HepG2 (cell line): ENCODE measurements at regions not wholly inside any gene's neighbourhood (a gene's known extent, or its start where the extent isn't known, plus 50 kb on each side); places are given as distances from the start of the nearest gene placed in this dataset.
"Not testable (repeated sequence)": the region's sequence is repeated elsewhere in the genome, so short reads cannot be mapped to it uniquely, and the experiment has no call there.

Experiments
- ATAC-seq: fragments of 200-7000 bp; cut with Tn5 transposase; 3 replicates; pipeline ENCODE4 v1.9.1; 2020; ENCODE audit warnings: mild to moderate bottlenecking, moderate library complexity
- BruUV-seq: library from RNA; stranded (reverse); fragments of 400-500 nt; replicated peaks from 2 replicates; lab custom pipeline; 2021; lab: Mats Ljungman, UMichigan
- CTCF ChIA-PET: fragments of 300-600 bp; formaldehyde crosslinking; extraction: SDS; loops from one replicate; lab custom pipeline; 2021; ENCODE audit warnings: low total read pairs, inconsistent platforms, low intra/inter-chr PET ratio; lab: Yijun Ruan, JAX
- POLR2A ChIA-PET: fragments of 350-600 bp; sonication (Branson Sonifier 250); formaldehyde crosslinking; loops from one replicate; lab custom pipeline; 2020; ENCODE audit warnings: antibody characterized with exemption, inconsistent platforms; lab: Yijun Ruan, JAX
- DNase-seq: peaks from one replicate; pipeline ENCODE4 v3.0.0-alpha.2; 2015; ENCODE audit warnings: low spot score
- FAIRE-seq: peaks from 3 replicates; lab custom pipeline; 2011; peaks lifted over from hg19 to GRCh38; lab: Jason Lieb, UNC
- H2AFZ ChIP-seq: one replicate; pipeline ENCODE4 v1.6.1; 2011; ENCODE audit warnings: low read length, inconsistent platforms
- H3K27ac ChIP-seq: fragments of 300-600 bp; 3 replicates; pipeline ENCODE4 v1.8.0; 2011; ENCODE audit warnings: mixed run types, mild to moderate bottlenecking, mixed read lengths, low read length, inconsistent platforms; ENCODE audit not compliant: insufficient read depth; ENCODE audit errors: extremely low read length
- H3K27me3 ChIP-seq, 2 experiments: fragments of 200-600 bp in 1 of 2; 2 replicates in 1 of 2; 3 replicates in 1 of 2; pipeline versions ENCODE4 v1.6.0 to v1.8.0; 2011; ENCODE audit warnings: low read length in 2 of 2, mild to moderate bottlenecking in 2 of 2, moderate library complexity in 2 of 2, inconsistent platforms in 1 of 2; ENCODE audit not compliant: insufficient read depth in 2 of 2, control insufficient read depth in 1 of 2
- H3K36me3 ChIP-seq, 2 experiments: fragments of 200-600 bp in 1 of 2; replicated peaks in 1 of 2; 2 replicates in 1 of 2; 3 replicates in 1 of 2; pipeline versions ENCODE4 v1.5.1 to v1.8.0; 2011; ENCODE audit warnings: low read length in 2 of 2, inconsistent platforms in 1 of 2; ENCODE audit not compliant: insufficient read depth in 2 of 2, control insufficient read depth in 1 of 2
- H3K4me1 ChIP-seq: 2 replicates; pipeline ENCODE4 v1.5.1; 2012; ENCODE audit warnings: low read length, inconsistent platforms; ENCODE audit not compliant: insufficient read depth
- H3K4me2 ChIP-seq: 2 replicates; pipeline ENCODE4 v1.6.0; 2011; ENCODE audit warnings: low read depth, low read length, inconsistent platforms
- H3K4me3 ChIP-seq, 3 experiments: fragments of 200-600 bp in 1 of 3; sonication (generic), shearing (Covaris generic) in 1 of 3; replicated peaks in 1 of 3; 2 replicates each; pipeline ENCODE4 v1.5.1; 2011 to 2016; ENCODE audit warnings: low read length in 3 of 3, inconsistent platforms in 2 of 3, low read depth in 2 of 3, mild to moderate bottlenecking in 2 of 3, control low read depth in 1 of 3, mixed read lengths in 1 of 3; ENCODE audit not compliant: insufficient read depth in 1 of 3
- H3K79me2 ChIP-seq: one replicate; pipeline ENCODE4 v1.6.1; 2011; ENCODE audit warnings: low read length, inconsistent platforms; ENCODE audit not compliant: insufficient read depth
- H3K9ac ChIP-seq: 2 replicates; pipeline ENCODE4 v1.6.0; 2011; ENCODE audit warnings: mild to moderate bottlenecking, low read depth, low read length, inconsistent platforms; ENCODE audit not compliant: insufficient read depth
- H3K9me3 ChIP-seq: 2 replicates; pipeline ENCODE4 v1.5.1; 2012; ENCODE audit warnings: mild to moderate bottlenecking, low read length
- H4K20me1 ChIP-seq: 2 replicates; pipeline ENCODE4 v1.6.0; 2011; ENCODE audit warnings: inconsistent platforms, mild to moderate bottlenecking, low read length, moderate library complexity; ENCODE audit not compliant: insufficient read depth
- WGBS: methylation state at CpG from one replicate; pipeline ENCODE4 v1.1.6; 2017; ENCODE audit warnings: low lambda C conversion rate; 5-methylcytosine and 5-hydroxymethylcytosine counted together
- in situ Hi-C: cut with HindIII; loops from 2 replicates; pipeline ENCODE4 v1.10.0; 2017; ENCODE audit warnings: low pct_unique_long_range_greater_than_20kb; ENCODE audit not compliant: extremely low pct_ligation_motif_present
- intact Hi-C: fragments of 100-400 bp; cut with micrococcal nuclease; formaldehyde crosslinking; loops from one replicate; pipeline ENCODE4 v1.10.0; 2022; ENCODE audit not compliant: unreplicated experiment
- TF ChIP-seq, protein P1 (sequence below), 2 experiments: fragments of 450-650 bp in 1 of 2; sonication (generic) in 1 of 2; formaldehyde crosslinking in 1 of 2; IDR thresholded peaks; 2 replicates each; pipeline versions ENCODE4 v1.6.1 to v1.8.0; 2016 to 2022; ENCODE audit warnings: antibody characterized with exemption in 1 of 2, mild to moderate bottlenecking in 1 of 2, missing genetic modification reagents in 1 of 2

DNA sequence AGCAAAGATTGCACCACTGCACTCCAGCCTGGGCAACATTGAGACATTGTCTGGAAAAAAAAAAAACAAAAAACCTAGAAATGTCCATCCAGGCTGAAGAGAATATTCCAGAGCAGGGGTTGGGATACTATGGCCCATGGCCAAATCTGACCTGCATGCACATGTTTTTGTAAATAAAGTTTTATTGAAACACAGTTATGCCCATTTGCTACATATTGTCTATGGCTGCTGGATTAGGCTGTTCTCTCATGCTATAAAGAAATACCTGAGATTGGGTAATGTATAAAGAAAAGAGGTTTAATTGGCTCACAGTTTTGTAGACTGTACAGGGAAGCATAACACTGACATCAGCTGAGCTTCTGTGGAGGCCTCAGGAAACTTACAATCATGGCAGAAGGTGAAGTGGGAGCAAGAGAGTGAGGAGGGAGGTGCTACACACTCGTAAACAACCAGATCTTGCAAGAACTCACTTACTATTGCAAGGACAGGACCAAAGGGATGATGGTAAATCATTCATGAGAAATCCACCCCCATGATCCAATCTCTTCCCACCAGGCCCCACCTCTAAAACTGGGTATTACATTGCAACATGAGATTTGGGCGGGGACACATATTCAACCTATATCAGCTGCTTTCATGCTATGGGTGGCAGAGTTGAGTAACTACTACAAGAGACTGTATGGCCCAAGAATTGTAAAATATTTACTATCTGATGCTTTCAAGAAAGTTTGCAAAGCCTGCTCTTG, 137.8 kb upstream of the ROPN1B start:
- FAIRE-seq, H3K9ac ChIP-seq, in situ Hi-C loops, H3K27me3 ChIP-seq, intact Hi-C loops, H3K4me2 ChIP-seq, H3K4me3 ChIP-seq, H2AFZ ChIP-seq, H3K36me3 ChIP-seq, BruUV-seq, ATAC-seq, POLR2A ChIA-PET, H3K79me2 ChIP-seq, H3K4me1 ChIP-seq, H4K20me1 ChIP-seq, DNase-seq, CTCF ChIA-PET, H3K27ac ChIP-seq: not testable (repeated sequence)
- TF ChIP-seq, protein P1, sequence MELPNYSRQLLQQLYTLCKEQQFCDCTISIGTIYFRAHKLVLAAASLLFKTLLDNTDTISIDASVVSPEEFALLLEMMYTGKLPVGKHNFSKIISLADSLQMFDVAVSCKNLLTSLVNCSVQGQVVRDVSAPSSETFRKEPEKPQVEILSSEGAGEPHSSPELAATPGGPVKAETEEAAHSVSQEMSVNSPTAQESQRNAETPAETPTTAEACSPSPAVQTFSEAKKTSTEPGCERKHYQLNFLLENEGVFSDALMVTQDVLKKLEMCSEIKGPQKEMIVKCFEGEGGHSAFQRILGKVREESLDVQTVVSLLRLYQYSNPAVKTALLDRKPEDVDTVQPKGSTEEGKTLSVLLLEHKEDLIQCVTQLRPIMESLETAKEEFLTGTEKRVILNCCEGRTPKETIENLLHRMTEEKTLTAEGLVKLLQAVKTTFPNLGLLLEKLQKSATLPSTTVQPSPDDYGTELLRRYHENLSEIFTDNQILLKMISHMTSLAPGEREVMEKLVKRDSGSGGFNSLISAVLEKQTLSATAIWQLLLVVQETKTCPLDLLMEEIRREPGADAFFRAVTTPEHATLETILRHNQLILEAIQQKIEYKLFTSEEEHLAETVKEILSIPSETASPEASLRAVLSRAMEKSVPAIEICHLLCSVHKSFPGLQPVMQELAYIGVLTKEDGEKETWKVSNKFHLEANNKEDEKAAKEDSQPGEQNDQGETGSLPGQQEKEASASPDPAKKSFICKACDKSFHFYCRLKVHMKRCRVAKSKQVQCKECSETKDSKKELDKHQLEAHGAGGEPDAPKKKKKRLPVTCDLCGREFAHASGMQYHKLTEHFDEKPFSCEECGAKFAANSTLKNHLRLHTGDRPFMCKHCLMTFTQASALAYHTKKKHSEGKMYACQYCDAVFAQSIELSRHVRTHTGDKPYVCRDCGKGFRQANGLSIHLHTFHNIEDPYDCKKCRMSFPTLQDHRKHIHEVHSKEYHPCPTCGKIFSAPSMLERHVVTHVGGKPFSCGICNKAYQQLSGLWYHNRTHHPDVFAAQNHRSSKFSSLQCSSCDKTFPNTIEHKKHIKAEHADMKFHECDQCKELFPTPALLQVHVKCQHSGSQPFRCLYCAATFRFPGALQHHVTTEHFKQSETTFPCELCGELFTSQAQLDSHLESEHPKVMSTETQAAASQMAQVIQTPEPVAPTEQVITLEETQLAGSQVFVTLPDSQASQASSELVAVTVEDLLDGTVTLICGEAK (IDR thresholded peaks at IDR 0.05): 0 out of 2 replicates have a peak, but pooled peaks have one; percentile 4
- TF ChIP-seq, protein P1 (CRISPR knock-in tag; IDR thresholded peaks at IDR 0.05): 0 out of 2 replicates have a peak, but pooled peaks have one; percentile 46
- peaks cover 10% of the 10 kb centered on the region; the same call in 1 of the 2 replicates for H3K9me3 ChIP-seq
- 97% methylated on average over 2 of the region's 2 CpGs for WGBS

DNA sequence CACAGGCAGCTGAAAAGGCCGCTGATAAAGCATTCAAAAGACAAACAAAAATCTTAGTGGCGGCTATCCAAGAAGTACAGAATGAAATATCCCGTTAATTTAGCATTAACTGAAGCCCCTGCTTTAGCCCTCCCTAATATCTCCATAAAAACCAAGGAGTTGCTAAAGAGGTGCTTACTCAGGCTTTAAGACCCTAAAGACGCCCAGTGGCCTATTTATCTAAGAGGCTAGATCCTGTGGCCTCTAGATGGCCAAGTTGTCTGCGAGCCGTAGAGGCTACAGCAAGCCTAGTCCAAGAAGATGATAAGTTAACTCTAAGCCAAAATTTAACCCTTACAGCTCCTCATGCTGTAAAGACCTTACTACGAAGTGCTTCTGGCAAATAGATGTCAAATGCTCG, 133.4 kb upstream of the ROPN1B start:
- BruUV-seq, FAIRE-seq, H3K9me3 ChIP-seq, H3K9ac ChIP-seq, H3K79me2 ChIP-seq, H3K36me3 ChIP-seq, H3K27ac ChIP-seq, intact Hi-C loops, CTCF ChIA-PET, H4K20me1 ChIP-seq, ATAC-seq, H3K27me3 ChIP-seq, H3K4me2 ChIP-seq, POLR2A ChIA-PET, DNase-seq, H3K4me3 ChIP-seq, H3K4me1 ChIP-seq, H2AFZ ChIP-seq, in situ Hi-C loops: not testable (repeated sequence)
- WGBS: 44% methylated on average over 7 of the region's 8 CpGs
